ENCODE measurements at regions not wholly inside any gene's neighbourhood (a gene's known extent, or its start where the extent isn't known, plus 50 kb on each side); places are given as distances from the start of the nearest gene placed in this dataset.
A peak's percentile ranks its signal among the peaks of the same experiment; 100 is the strongest.

DNA sequence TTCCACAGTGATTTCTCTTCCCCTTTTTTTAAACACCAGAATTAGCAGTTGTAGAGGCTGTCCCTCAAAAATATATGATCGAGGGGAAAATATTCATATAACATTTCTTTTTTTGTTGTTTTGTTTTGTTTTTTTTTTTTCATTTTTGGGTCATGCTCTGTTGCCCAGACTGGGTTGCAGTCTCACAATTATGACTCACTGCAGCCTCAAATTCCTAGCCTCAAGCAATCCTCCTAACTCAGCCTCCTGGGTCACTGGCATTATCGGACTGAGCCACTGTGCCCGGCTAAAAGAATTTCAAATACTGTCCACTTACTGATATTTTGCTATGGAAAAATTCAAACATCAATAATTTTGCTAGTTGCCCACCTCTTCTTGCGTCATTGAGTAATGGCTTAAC lies 134.0 kb downstream of the HFE start:
- Histone ChIP-seq H3K27ac (ENCODE audit: low read depth) (no peak overlapping the region), H3K4me1 (ENCODE audit: insufficient read depth) (no peaks in the 10 kb centered on the region), H3K36me3 (ENCODE audit: insufficient read depth) (no peaks in the 10 kb centered on the region), H3K4me3 (ENCODE audit: low read depth, low read length) (no peak overlapping the region)
- DNase-seq (ENCODE audit: extremely low spot score), result no peak
- 95% methylated on average over 4 of the region's 4 CpGs for WGBS

DNA sequence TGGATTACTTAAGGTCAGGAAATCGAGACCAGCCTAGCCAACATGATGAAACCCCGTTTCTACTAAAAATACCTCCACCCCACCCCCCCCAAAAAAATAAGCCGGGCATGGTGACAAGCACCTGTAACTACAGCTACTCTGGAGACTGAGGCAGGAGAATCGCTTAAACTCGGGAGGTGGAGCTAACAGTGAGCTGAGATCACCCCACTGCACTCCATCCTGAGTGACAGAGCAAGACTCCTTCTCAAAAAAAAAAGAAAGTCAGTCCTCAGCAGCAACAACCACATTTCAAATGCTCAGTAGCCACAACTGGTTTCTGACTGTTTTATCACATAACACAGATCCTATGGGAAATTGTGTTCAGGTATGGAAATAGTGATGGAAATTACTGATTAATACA lies 135.3 kb downstream of the HFE start:
- Histone ChIP-seq H3K36me3 (ENCODE audit: insufficient read depth) (no peaks in the 10 kb centered on the region), H3K4me1 (ENCODE audit: insufficient read depth) (no peaks in the 10 kb centered on the region), H3K27ac (ENCODE audit: low read depth) (no peak overlapping the region), H3K4me3 (ENCODE audit: low read depth, low read length) (no peak overlapping the region)
- 34% methylated on average over 5 of the region's 5 CpGs for WGBS
- DNase-seq (ENCODE audit: extremely low spot score), result no peak

DNA sequence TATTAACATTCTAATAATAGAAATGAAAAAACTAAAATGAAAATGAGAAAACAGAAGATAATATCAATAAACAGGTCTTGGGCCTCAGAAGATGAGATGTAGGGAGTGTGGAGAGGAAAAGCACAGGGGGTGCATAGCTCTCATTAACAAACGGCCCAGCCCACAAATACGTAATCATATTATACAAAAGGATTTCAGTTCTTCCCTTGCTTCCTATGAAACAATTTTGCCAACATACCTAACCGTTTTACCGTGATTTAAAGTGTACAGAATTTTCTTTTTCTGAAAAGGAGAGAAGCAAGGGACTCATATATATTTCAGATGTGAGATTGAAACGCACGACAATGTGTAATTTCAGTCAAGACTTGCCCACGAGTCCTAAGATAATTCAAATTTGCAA lies 136.0 kb downstream of the HFE start:
- Histone ChIP-seq H3K27ac (ENCODE audit: low read depth) (no peak overlapping the region), H3K36me3 (ENCODE audit: insufficient read depth) (no peaks in the 10 kb centered on the region), H3K4me1 (ENCODE audit: insufficient read depth) (no peaks in the 10 kb centered on the region), H3K4me3 (ENCODE audit: low read depth, low read length) (peak overlapping the region; percentile 26)
- DNase-seq (ENCODE audit: extremely low spot score), result no peak
- 2% methylated on average over 7 of the region's 7 CpGs for WGBS

DNA sequence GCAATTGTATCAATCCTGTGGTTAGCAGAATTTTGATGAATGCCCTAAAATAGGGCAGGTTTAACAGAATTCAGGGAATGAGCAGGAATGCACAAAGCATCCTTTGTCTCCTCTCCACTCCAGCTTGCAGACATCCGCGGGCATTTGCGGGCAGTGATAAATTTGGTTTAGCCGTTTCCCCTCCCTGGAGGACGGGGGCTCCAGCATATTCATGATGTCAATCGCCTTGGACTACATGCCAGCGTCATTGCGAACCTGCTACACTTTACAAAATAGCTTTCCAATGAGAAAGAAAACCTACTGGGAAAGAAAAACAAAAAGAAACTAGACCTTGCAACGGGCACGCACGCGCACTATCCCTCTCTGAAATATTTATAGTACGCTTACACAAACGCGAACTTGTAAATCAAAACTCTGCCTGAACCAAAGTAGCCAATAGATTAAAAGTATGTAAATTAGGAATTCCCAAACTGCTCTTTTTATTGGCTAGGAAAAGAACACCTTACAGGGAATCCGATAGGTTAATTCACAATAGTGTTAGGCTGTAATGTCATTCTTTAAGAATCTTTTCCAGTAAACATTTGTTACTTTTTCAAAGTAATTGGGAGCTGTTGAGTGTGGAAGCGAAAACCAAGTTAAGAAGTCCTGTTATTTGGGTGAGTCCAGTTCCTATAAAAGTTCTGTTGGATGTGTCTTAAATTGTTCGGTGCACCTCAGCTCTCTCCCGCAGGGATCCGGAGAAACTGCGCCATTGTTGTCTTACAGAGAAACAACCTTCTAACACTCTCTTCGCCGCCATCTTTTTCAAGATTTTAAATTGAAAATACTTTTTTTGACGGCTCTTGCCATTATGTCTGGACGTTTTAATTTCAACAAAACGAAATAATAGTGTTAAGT lies 136.7 kb downstream of the HFE start:
- DNase-seq (ENCODE audit: extremely low spot score), result peak; percentile 95
- H3K27ac ChIP-seq (ENCODE audit: low read depth), result peak overlapping the region; percentile 50
- H3K4me3 ChIP-seq (ENCODE audit: low read depth, low read length), result peak overlapping the region; percentile 26
- no peaks in the 10 kb centered on the region for H3K36me3 ChIP-seq (ENCODE audit: insufficient read depth)
- under 1% methylated on average over 26 of the region's 26 CpGs for WGBS
- H3K4me1 ChIP-seq (ENCODE audit: insufficient read depth), result no peaks in the 10 kb centered on the region

DNA sequence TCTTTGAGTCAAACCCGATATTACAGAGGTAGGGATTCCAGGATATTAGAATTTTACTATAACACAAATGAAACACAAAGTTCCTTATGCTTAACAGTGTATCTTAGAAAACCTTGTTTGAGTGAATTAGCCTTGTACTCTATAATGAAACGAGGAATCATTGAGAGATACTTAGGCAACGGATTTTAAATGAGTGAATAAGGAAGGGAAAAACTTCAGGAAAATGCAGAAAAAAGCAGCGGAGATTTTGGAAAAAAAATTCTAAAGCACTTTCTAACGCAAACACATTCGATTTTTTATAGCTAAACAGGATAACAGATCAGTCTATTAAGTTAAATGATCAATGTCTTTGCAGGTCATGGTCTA lies 137.3 kb downstream of the HFE start:
- peak overlapping the region; percentile 50 for H3K27ac ChIP-seq (ENCODE audit: low read depth)
- 3% methylated on average over 6 of the region's 6 CpGs for WGBS
- H3K4me1 ChIP-seq (ENCODE audit: insufficient read depth), result no peaks in the 10 kb centered on the region
- no peak for DNase-seq (ENCODE audit: extremely low spot score)
- no peaks in the 10 kb centered on the region for H3K36me3 ChIP-seq (ENCODE audit: insufficient read depth)
- peak overlapping the region; percentile 26 for H3K4me3 ChIP-seq (ENCODE audit: low read depth, low read length)

DNA sequence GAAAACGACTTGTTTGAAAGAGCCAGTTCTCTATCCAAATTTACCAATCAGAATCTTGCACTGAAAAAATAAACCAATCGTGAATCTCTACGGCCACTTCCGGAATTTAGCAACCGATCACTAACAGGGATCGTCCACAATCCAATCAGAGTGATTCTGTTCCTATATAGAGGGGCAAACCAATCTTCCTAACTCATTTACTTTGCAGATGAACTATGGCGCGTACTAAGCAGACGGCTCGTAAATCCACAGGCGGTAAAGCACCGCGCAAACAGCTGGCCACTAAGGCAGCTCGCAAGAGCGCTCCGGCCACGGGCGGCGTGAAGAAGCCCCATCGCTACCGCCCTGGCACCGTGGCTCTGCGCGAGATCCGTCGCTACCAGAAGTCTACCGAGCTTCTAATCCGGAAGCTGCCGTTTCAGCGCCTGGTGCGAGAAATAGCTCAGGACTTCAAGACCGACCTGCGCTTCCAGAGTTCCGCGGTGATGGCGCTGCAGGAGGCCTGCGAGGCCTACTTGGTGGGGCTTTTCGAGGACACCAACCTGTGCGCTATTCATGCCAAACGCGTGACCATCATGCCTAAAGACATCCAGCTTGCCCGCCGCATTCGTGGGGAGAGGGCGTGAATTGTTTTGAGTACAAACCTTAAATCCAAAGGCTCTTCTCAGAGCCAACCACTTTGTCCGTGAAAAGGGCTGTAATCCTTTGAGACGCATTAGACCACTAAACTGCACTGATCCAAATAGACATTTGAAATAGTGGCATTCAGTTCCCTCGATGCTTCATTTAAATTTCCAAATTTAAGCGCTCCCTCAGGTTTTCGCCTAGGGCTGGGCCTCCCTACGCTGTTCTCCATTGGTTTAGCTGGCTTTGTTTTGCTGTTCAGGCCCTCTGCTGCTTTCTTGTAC lies 138.0 kb downstream of the HFE start:
- Histone ChIP-seq H3K4me3 (ENCODE audit: low read depth, low read length) (no peak overlapping the region), H3K4me1 (ENCODE audit: insufficient read depth) (no peaks in the 10 kb centered on the region), H3K36me3 (ENCODE audit: insufficient read depth) (no peaks in the 10 kb centered on the region), H3K27ac (ENCODE audit: low read depth) (no peak overlapping the region)
- no peak for DNase-seq (ENCODE audit: extremely low spot score)
- 24% methylated on average over 51 of the region's 51 CpGs for WGBS

DNA sequence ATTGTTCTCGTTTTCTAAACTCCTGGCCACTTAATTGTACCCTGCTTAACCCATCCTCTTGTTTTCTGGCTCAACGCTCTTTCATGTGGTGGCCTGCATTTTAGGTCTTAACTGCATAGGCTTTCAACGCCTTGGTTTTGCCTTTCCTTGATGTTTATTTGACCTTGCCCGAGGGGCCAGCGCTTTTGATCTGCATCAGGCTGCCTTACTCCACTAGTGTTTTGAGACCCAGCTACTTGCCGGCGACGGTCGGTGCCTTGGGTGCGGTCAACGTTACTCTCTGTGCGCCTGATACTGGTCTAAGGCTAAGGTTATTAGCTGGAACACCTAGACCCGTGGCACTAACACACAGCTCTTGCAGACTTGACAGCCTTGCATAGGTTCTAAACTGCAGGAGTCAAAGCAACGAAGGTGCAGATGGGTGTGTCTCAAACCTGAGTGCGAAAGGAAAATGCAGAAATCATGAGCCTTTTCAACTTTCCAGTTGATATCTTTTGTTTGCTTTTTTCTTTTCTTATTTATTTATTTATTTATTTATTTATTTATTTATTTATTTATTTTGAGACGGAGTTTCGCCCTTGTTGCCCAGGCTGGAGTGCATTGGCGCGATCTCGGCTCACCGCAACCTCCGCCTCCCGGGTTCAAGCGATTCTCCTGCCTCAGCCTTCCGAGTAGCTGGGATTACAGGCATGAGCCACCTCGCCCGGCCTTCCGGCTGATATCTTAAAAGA lies 138.8 kb downstream of the HFE start:
- Histone ChIP-seq H3K4me3 (ENCODE audit: low read depth, low read length) (no peak overlapping the region), H3K27ac (ENCODE audit: low read depth) (no peak overlapping the region), H3K4me1 (ENCODE audit: insufficient read depth) (no peaks in the 10 kb centered on the region), H3K36me3 (ENCODE audit: insufficient read depth) (no peaks in the 10 kb centered on the region)
- WGBS, result 65% methylated on average over 28 of the region's 28 CpGs
- DNase-seq (ENCODE audit: extremely low spot score), result no peak

DNA sequence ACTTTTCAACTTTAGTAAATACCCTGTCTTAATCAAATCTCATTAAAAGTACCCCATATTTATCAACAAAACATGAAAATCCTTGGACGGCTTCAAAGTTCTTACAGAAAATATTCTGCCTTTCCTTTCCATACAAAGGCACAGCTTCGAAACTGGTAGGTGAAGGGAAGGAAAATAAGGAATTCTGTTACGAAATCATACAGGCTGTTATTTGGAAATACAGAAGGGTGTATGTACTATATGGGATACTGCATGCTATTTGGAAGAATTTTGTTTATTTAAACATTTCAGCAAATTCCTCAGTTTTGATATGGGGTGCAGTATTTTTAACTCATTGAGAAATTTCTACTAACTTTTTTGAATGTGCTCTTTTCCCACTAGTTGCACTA lies 138.4 kb upstream of the BTN3A2 start:
- no peaks in the 10 kb centered on the region for H3K36me3 ChIP-seq (ENCODE audit: insufficient read depth)
- WGBS, result 93% methylated on average over 3 of the region's 3 CpGs
- no peaks in the 10 kb centered on the region for H3K4me1 ChIP-seq (ENCODE audit: insufficient read depth)
- H3K4me3 ChIP-seq (ENCODE audit: low read depth, low read length), result no peak overlapping the region
- no peak overlapping the region for H3K27ac ChIP-seq (ENCODE audit: low read depth)
- no peak for DNase-seq (ENCODE audit: extremely low spot score)

DNA sequence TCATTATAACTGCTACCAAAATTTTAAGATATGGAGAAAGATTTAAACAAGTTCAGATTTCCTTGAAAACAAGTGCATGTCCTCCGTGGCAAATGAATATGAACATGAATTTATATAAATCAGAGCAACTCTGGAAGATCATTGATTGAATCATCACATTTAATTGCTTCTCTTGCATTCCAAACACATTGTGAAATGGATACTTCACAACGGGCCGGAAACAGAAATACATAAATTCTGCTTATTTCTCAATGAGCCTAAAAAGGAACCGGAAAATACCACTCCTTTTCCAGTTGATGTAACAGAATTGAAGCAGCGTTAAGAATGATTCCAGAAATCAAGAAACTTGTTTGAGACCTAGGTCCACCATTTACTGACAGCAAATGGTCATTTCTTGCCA lies 134.6 kb upstream of the BTN3A2 start:
- Histone ChIP-seq H3K4me3 (ENCODE audit: low read depth, low read length) (no peak overlapping the region), H3K27ac (ENCODE audit: low read depth) (no peak overlapping the region), H3K36me3 (ENCODE audit: insufficient read depth) (no peaks in the 10 kb centered on the region), H3K4me1 (ENCODE audit: insufficient read depth) (no peaks in the 10 kb centered on the region)
- DNase-seq (ENCODE audit: extremely low spot score), result no peak
- 89% methylated on average over 5 of the region's 5 CpGs for WGBS

DNA sequence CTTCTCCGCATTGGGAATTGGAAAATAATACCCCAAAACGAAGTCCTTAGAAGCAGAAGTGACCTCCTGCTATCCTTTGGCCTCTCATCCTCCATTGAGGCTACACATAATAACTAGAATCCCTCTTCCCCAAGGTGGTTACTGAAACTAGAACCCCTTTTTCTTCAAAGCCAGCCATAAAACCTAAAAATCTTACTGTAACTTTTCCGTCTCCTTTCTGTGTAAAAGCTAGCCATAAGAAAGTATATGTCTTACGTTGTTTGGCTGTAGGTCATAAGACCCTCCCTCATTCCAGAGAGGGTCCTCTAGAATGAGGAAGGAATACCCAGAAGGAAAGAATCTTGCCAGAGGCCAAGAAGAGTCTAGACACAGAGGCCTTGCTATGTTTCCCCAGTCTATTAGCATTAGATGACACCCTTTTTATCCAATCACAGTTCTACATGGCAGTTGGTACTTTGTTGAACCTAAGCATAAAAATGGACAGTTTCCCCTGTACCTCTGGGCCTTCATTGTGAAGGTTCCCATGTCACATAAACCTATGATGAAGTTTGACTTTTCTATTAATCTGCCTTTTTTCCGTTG lies 133.9 kb upstream of the BTN3A2 start:
- H3K4me3 ChIP-seq (ENCODE audit: low read depth, low read length), result no peak overlapping the region
- WGBS, result 97% methylated on average over 5 of the region's 5 CpGs
- no peak for DNase-seq (ENCODE audit: extremely low spot score)
- no peaks in the 10 kb centered on the region for H3K4me1 ChIP-seq (ENCODE audit: insufficient read depth)
- H3K27ac ChIP-seq (ENCODE audit: low read depth), result no peak overlapping the region
- H3K36me3 ChIP-seq (ENCODE audit: insufficient read depth), result no peaks in the 10 kb centered on the region

DNA sequence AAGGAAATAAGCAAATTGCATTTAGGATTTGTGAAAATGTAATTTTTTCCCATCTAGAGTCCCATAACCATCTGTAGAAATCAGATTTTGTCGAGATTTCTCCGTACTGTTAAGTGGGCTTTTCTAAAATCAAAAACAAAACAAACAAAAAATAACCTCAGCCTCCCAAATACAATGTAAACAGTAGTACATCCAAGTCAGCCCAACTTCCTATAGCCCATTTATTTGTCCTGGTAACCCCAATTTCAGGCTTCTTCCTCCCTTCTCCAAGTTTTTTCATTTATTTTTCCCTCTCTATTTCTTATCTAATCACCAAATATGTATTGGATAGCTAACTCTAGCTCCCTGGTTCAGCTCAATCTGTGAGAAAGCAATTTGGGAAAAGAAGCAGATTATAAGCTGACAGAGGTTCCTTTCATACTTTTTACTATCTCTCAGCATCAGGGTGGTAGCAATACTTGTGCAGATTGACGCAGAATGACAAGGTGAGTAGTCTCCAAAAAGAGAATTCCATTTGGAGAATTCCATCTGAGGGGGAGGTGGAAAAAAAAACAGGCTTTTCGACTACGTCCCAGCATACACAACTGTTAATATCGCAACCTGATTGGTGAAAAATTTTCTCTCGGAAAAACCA lies 132.6 kb upstream of the BTN3A2 start:
- H3K36me3 ChIP-seq (ENCODE audit: insufficient read depth), result no peaks in the 10 kb centered on the region
- H3K27ac ChIP-seq (ENCODE audit: low read depth), result no peak overlapping the region
- no peaks in the 10 kb centered on the region for H3K4me1 ChIP-seq (ENCODE audit: insufficient read depth)
- DNase-seq (ENCODE audit: extremely low spot score), result no peak
- H3K4me3 ChIP-seq (ENCODE audit: low read depth, low read length), result no peak overlapping the region
- WGBS, result 51% methylated on average over 7 of the region's 7 CpGs

DNA sequence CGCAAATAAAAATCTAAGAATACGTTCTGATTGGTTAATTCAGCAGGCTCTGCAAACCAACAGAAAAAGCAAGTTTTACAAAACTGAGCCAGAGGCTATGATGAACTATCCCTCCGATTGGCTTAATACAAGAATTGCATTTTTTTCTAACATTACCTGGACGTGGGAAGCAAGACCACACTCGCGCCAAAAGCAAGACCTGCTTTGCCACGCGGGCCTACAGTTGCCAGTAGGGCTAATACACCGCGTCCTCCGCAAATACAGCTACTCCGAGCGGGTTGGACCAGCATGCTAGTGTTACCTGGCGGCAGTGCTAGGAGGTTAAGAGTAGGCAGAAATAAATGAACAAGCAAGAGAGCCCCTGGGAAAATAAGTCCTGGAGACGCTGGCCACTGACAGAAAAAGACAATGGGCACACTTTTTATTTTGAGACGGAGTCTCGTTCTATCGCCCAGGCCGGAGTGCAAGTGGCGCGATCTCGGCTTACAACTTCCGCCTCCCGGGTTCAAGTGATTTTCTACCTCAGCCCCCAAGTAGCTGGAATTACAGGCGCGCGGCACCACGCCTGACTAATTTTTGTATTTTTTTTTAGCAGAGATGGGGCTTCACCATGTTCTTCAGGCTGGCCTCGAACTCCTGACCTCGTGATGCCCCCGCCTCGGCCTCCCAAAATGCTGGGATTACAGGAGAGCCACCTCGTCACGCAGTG lies 131.9 kb upstream of the BTN3A2 start:
- 13% methylated on average over 34 of the region's 34 CpGs for WGBS
- H3K4me1 ChIP-seq (ENCODE audit: insufficient read depth), result no peaks in the 10 kb centered on the region
- H3K4me3 ChIP-seq (ENCODE audit: low read depth, low read length), result peak overlapping the region; percentile 32
- no peaks in the 10 kb centered on the region for H3K36me3 ChIP-seq (ENCODE audit: insufficient read depth)
- no peak for DNase-seq (ENCODE audit: extremely low spot score)
- no peak overlapping the region for H3K27ac ChIP-seq (ENCODE audit: low read depth)
